Lung (tissue), 11 donors: ENCODE measurements at regions not wholly inside any gene's neighbourhood (a gene's known extent, or its start where the extent isn't known, plus 50 kb on each side); places are given as distances from the start of the nearest gene placed in this dataset.

ENCODE experiments used
- ATAC-seq: fragments of 200-7000 bp; cut with Tn5 transposase; one replicate; pipeline ENCODE4 v1.9.1; 2020; ENCODE audit warnings: moderate number of reproducible peaks; ENCODE audit not compliant: insufficient read depth, low FRiP score
- DNase-seq, 3 donors: peaks; one replicate each; pipeline ENCODE4 v3.0.0-alpha.2; 2013 to 2017
- H3K27ac ChIP-seq, 2 donors: one replicate each; pipeline ENCODE4 v1.5.1; 2013; ENCODE audit warnings: mild to moderate bottlenecking in 2 of 2, moderate library complexity in 2 of 2, control low read depth in 1 of 2, inconsistent platforms in 1 of 2, low read depth in 1 of 2, low read length in 1 of 2
- H3K27me3 ChIP-seq, 3 donors: one replicate each; pipeline ENCODE4 v1.5.1; 2013; ENCODE audit warnings: low read length in 2 of 3; ENCODE audit not compliant: control insufficient read depth in 3 of 3, insufficient read depth in 3 of 3
- H3K36me3 ChIP-seq, 4 donors: one replicate each; pipeline ENCODE4 v1.5.1; 2013; ENCODE audit warnings: low read length in 4 of 4, mild to moderate bottlenecking in 1 of 4, moderate library complexity in 1 of 4; ENCODE audit not compliant: control insufficient read depth in 4 of 4, insufficient read depth in 4 of 4
- H3K4me1 ChIP-seq, 5 donors: one replicate each; pipeline ENCODE4 v1.5.1; 2013; ENCODE audit warnings: low read length in 5 of 5, mild to moderate bottlenecking in 2 of 5, moderate library complexity in 1 of 5; ENCODE audit not compliant: control insufficient read depth in 5 of 5, insufficient read depth in 5 of 5
- H3K4me3 ChIP-seq: one replicate; pipeline ENCODE4 v1.5.1; 2013; ENCODE audit warnings: mild to moderate bottlenecking, control low read depth, moderate library complexity
- H3K9ac ChIP-seq, 2 donors: one replicate each; pipeline ENCODE4 v1.5.1; 2013; ENCODE audit warnings: low read length in 2 of 2, control low read depth in 1 of 2; ENCODE audit not compliant: insufficient read depth in 1 of 2
- H3K9me3 ChIP-seq, 4 donors: one replicate each; pipeline ENCODE4 v1.5.1; 2013; ENCODE audit warnings: low read length in 3 of 4, mild to moderate bottlenecking in 1 of 4, moderate library complexity in 1 of 4; ENCODE audit not compliant: control insufficient read depth in 4 of 4, insufficient read depth in 3 of 4
- CTCF ChIP-seq: IDR thresholded peaks from 2 replicates; pipeline ENCODE4 v1.5.1; 2012; ENCODE audit warnings: mild to moderate bottlenecking; ENCODE audit errors: control extremely low read depth, extremely low read depth
- WGBS, 2 donors: extraction: QIAGEN DNeasy Blood & Tissue Kit; methylation state at CpG; one replicate each; pipeline ENCODE4 v1.1.7; 2013; 5-methylcytosine and 5-hydroxymethylcytosine counted together
- donor health status: control.
- donor health status: control.
- donor health status: Bipolar disorder and iron deficiency.
- donor health status: healthy.
- donor health status: DM: yes; HTN: yes; CAD: no.

DNA sequence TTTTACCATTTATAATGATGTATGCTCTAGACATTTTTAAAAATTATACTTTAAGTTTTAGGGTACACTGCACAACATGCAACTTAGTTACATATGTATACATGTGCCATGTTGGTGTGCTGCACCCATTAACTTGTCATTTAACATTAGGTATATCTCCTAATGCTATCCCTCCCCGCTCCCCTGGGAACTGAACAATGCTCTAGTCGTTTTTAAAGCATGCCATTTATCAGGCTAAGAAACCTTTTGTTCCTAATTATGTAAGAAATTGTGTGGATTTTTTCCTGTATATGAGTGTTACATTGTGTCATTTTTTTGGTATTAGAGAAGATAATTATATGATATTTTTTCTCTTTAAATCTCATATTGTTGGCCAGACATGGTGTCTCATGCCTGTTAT lies 72.8 kb upstream of the SGCD start:
- Histone ChIP-seq H3K27me3 (no peaks in the 10 kb centered on the region), H3K9ac (no peak overlapping the region), H3K4me1 (peaks cover 0 to 11% (median 0%) of the 10 kb centered on the region in 5 donors), H3K4me3 (no peak overlapping the region), H3K27ac (no peak overlapping the region), H3K36me3 (no peaks in the 10 kb centered on the region), H3K9me3 (no peaks in the 10 kb centered on the region)
- DNase-seq = no peak
- WGBS, 2 donors = 40 to 43% methylated on average over 2 of the region's 2 CpGs
- no peak for TF ChIP-seq CTCF
- no peak for ATAC-seq

DNA sequence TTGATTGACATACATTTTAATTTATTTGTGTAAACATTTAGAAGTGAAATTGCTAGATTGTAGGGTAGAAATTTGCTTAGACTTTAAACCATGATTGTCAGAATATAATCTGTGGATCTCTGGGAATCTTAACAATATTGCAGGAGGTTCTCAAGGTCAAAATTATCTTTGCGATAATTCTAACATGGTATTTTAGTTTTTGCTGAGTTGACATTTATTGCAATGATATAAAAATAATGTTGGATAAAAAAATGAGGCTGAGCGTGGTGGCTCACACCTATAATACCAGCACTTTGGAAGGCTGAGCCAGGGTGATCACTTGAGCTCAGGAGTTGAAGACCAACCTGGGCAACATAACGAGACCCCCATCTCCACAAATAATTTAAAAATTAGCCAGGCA lies 70.3 kb upstream of the SGCD start:
- Histone ChIP-seq H3K9me3 (no peaks in the 10 kb centered on the region), H3K27ac (no peak overlapping the region), H3K4me1 (no peaks in the 10 kb centered on the region), H3K36me3 (no peaks in the 10 kb centered on the region), H3K9ac (no peak overlapping the region), H3K27me3 (no peaks in the 10 kb centered on the region), H3K4me3 (no peak overlapping the region)
- 89 to 96% methylated on average over 3 of the region's 3 CpGs for WGBS, 2 donors
- ATAC-seq = no peak
- no peak for TF ChIP-seq CTCF
- no peak for DNase-seq

DNA sequence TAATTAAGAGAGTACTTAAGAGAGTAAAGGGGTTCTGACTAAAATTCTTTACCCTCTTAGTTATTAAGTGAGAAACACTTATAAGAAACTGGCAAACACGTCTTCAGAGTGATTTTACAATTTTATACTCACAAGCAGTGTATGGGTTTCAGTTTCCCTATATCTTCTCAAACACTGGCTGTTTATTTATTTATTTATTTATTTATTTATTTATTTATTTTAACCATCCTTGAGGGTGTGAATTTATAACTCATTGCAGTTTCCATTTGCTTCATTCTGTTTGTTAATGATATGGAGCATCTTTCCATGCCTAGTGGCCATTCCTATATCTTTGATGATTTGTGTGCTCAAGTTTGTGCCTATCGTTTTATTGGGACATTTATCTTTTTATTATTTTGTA lies 68.0 kb upstream of the SGCD start:
- Histone ChIP-seq H3K4me1 (no peaks in the 10 kb centered on the region), H3K36me3 (no peaks in the 10 kb centered on the region), H3K4me3 (no peak overlapping the region), H3K27ac (no peak overlapping the region), H3K9ac (no peak overlapping the region), H3K27me3 (no peaks in the 10 kb centered on the region), H3K9me3 (no peaks in the 10 kb centered on the region)
- no peak for TF ChIP-seq CTCF
- ATAC-seq = no peak
- no peak for DNase-seq
- WGBS, 2 donors = 79 to 85% methylated on average over 2 of the region's 2 CpGs

GRCh38 chr5:156259618-156260017 lies 67.3 kb upstream of the SGCD start:
- 59 to 64% methylated on average over 5 of the region's 5 CpGs for WGBS, 2 donors
- Histone ChIP-seq H3K4me3 (no peak overlapping the region), H3K4me1 (no peaks in the 10 kb centered on the region), H3K9me3 (no peaks in the 10 kb centered on the region), H3K27ac (no peak overlapping the region), H3K9ac (no peak overlapping the region), H3K27me3 (no peaks in the 10 kb centered on the region), H3K36me3 (no peaks in the 10 kb centered on the region)
- TF ChIP-seq CTCF = no peak
- ATAC-seq (no peak), DNase-seq (no peak)
